KMS-11 (cell line): ENCODE measurements at regions not wholly inside any gene's neighbourhood (a gene's known extent, or its start where the extent isn't known, plus 50 kb on each side); places are given as distances from the start of the nearest gene placed in this dataset.

Experiments used
- H2AFZ ChIP-seq: fragments of 200-600 bp; sonication (generic); 2 replicates; pipeline ENCODE4 v1.6.1; 2016; ENCODE audit warnings: antibody characterized with exemption, mixed run types, low read depth
- H3K27ac ChIP-seq: fragments of 200-600 bp; sonication (generic); 2 replicates; pipeline ENCODE4 v1.6.1; 2016; ENCODE audit warnings: mild to moderate bottlenecking, mixed run types
- H3K27me3 ChIP-seq: fragments of 200-600 bp; sonication (generic); 2 replicates; pipeline ENCODE4 v1.6.1; 2017; ENCODE audit warnings: mild to moderate bottlenecking, low read depth, mixed run types, moderate library complexity; ENCODE audit not compliant: insufficient read depth
- H3K36me3 ChIP-seq: fragments of 200-600 bp; sonication (generic); 2 replicates; pipeline ENCODE4 v1.6.1; 2017; ENCODE audit warnings: mild to moderate bottlenecking, mixed run types; ENCODE audit not compliant: insufficient read depth
- H3K4me1 ChIP-seq: fragments of 200-600 bp; sonication (generic); 2 replicates; pipeline ENCODE4 v1.6.1; 2016; ENCODE audit warnings: mild to moderate bottlenecking, low read depth, mixed run types; ENCODE audit not compliant: poor library complexity, severe bottlenecking
- H3K4me2 ChIP-seq: fragments of 200-600 bp; sonication (generic); 2 replicates; pipeline ENCODE4 v1.7.0; 2016; ENCODE audit warnings: mild to moderate bottlenecking, mixed run types
- H3K4me3 ChIP-seq: fragments of 200-600 bp; sonication (generic); IDR thresholded peaks from 2 replicates; pipeline ENCODE4 v1.6.1; 2017; ENCODE audit warnings: low read depth, low read length, mixed read lengths; ENCODE audit not compliant: insufficient read depth
- H3K79me2 ChIP-seq: fragments of 200-600 bp; sonication (generic); 2 replicates; pipeline ENCODE4 v1.6.1; 2016; ENCODE audit warnings: low read depth, mixed run types; ENCODE audit not compliant: insufficient read depth
- H3K9ac ChIP-seq: fragments of 200-600 bp; sonication (generic); 2 replicates; pipeline ENCODE4 v1.6.1; 2016; ENCODE audit warnings: mild to moderate bottlenecking, mixed run types
- H4K20me1 ChIP-seq: fragments of 200-600 bp; sonication (generic); 2 replicates; pipeline ENCODE4 v1.6.1; 2016; ENCODE audit warnings: mild to moderate bottlenecking, mixed run types; ENCODE audit not compliant: insufficient read depth
- TF ChIP-seq, protein P1 (sequence below): fragments of 200-600 bp; sonication (generic); conservative IDR thresholded peaks from 2 replicates; pipeline ENCODE4 v1.6.1; 2017; ENCODE audit warnings: low read depth, mild to moderate bottlenecking, antibody characterized with exemption, low read length, moderate library complexity, mixed read lengths

DNA sequence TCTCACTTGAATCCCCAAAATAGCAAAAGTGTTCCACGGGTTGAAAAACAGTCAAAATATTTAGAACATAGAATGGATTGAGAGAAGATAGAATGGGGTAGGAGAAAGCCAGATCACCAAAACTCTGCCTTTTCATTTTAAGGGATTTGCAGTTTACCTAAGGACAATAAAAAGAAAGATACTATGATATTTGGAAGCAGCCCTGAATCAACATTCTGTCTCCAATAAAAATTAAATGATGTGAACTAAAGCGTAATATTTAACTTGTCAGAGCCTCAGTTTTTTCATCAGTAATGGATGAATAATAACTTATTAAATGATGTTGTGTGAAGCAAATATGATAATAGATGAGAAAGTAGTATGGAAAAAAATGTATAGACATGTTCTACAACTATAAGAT lies 100.2 kb upstream of the REG3G start:
- Histone ChIP-seq H3K36me3 (no peaks in the 10 kb centered on the region), H3K9ac (no peak overlapping the region), H3K4me3 (no peak overlapping the region), H3K4me2 (no peak overlapping the region), H3K27me3 (no peaks in the 10 kb centered on the region), H2AFZ (no peak overlapping the region), H4K20me1 (no peaks in the 10 kb centered on the region), H3K4me1 (no peaks in the 10 kb centered on the region), H3K27ac (no peak overlapping the region), H3K79me2 (no peaks in the 10 kb centered on the region)
- TF ChIP-seq, protein P1, sequence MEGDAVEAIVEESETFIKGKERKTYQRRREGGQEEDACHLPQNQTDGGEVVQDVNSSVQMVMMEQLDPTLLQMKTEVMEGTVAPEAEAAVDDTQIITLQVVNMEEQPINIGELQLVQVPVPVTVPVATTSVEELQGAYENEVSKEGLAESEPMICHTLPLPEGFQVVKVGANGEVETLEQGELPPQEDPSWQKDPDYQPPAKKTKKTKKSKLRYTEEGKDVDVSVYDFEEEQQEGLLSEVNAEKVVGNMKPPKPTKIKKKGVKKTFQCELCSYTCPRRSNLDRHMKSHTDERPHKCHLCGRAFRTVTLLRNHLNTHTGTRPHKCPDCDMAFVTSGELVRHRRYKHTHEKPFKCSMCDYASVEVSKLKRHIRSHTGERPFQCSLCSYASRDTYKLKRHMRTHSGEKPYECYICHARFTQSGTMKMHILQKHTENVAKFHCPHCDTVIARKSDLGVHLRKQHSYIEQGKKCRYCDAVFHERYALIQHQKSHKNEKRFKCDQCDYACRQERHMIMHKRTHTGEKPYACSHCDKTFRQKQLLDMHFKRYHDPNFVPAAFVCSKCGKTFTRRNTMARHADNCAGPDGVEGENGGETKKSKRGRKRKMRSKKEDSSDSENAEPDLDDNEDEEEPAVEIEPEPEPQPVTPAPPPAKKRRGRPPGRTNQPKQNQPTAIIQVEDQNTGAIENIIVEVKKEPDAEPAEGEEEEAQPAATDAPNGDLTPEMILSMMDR = no peak

DNA sequence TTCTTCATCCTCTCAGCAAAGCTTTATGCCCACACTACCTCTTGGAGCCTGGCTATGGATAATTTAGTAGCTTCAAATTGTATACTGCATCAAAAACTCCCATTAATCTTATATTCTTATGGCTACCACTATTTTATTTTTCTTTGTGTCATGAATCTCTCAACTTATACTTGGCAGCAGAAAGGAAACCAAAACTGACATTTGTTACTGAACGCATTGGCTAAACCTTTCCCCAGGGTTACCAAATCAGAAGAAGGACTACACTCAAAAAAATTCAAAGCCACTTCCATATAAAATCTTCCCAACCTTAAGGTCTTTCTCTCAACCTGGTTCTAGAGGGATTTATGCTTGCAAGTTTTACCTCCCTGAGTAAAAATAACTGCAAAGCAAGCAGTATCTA lies 97.0 kb upstream of the REG3G start:
- no peak overlapping the region for H3K4me3 ChIP-seq

DNA sequence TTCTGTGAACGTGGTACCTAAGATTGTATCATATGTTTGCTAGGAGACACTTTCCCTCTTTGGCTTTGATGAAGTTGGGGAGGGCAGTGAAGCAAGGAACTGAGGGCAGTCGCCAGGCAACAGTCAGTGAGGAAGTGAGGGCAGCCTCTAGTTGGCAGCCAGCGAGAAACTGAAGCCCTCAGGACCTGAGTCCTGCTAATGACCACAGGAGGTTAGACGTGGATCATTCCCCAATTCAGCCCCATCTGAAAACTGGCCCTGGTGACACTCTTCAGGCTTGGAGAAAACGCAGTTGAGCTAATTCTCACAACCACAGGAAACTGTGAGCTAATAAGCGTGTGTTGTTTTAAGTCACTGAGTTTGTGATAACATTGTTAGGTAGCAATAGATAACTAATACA lies 84.5 kb upstream of the REG3G start:
- Histone ChIP-seq H2AFZ (no peak overlapping the region), H3K36me3 (no peaks in the 10 kb centered on the region), H4K20me1 (no peaks in the 10 kb centered on the region), H3K79me2 (no peaks in the 10 kb centered on the region), H3K4me3 (no peak overlapping the region), H3K27me3 (no peaks in the 10 kb centered on the region), H3K4me2 (no peak overlapping the region), H3K4me1 (no peaks in the 10 kb centered on the region), H3K27ac (no peak overlapping the region), H3K9ac (no peak overlapping the region)
- TF ChIP-seq, protein P1 = no peak

More for the DNA sequence above, 97.0 kb upstream of the REG3G start:
- TF ChIP-seq, protein P1 = no peak
- no peaks in the 10 kb centered on the region for H3K27me3 ChIP-seq
- no peak overlapping the region for H2AFZ ChIP-seq
- no peaks in the 10 kb centered on the region for H3K79me2 ChIP-seq
- H4K20me1 ChIP-seq = no peaks in the 10 kb centered on the region
- no peaks in the 10 kb centered on the region for H3K36me3 ChIP-seq
- no peak overlapping the region for H3K9ac ChIP-seq
- H3K4me2 ChIP-seq = no peak overlapping the region
- H3K27ac ChIP-seq = no peak overlapping the region
- H3K4me1 ChIP-seq = no peaks in the 10 kb centered on the region

DNA sequence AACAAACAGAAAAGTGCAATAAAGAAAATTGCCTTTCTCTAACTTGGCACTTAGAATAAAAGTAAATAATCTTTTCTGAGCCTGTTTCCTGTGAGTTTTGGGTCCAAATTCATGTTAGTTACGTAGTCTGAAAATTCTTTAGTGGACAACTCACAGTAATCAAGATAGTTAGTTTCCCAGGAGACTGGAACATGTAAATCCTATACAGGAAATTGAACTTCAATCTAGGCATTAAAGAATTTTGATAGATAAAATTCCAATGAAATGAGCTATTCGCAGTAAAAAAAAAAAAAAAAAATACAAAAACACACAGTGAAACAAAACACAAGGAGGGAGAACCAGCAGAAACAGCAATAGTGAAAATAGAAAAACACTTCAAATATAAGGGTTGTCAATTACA lies 83.8 kb upstream of the REG3G start:
- H3K4me2 ChIP-seq = no peak overlapping the region
- no peak overlapping the region for H3K27ac ChIP-seq
- no peaks in the 10 kb centered on the region for H3K79me2 ChIP-seq
- H3K4me3 ChIP-seq = no peak overlapping the region
- H3K9ac ChIP-seq = no peak overlapping the region
- H4K20me1 ChIP-seq = no peaks in the 10 kb centered on the region
- no peaks in the 10 kb centered on the region for H3K36me3 ChIP-seq
- TF ChIP-seq, protein P1 = no peak
- no peaks in the 10 kb centered on the region for H3K27me3 ChIP-seq
- H2AFZ ChIP-seq = no peak overlapping the region
- H3K4me1 ChIP-seq = no peaks in the 10 kb centered on the region

DNA sequence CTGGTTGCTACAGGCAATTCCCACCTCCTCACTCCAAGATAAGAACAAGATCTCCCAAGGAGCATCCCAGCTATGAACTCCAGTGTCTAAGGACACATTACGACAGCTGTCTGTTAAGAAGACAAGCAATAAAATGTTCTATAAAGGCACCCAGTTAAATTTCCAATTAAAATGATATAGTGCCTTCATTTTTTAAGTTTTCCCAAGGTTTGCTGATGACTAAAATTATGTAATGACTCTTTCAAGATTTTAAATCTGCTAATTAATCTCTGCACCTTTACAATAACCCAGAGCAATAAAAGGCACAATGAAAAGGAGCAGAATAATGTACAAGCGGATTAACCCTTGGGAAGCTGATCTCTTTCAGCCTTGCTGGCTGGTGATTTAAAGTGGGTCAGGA lies 61.6 kb upstream of the REG3G start:
- Histone ChIP-seq H3K36me3 (no peaks in the 10 kb centered on the region), H3K27ac (no peak overlapping the region), H3K27me3 (no peaks in the 10 kb centered on the region), H3K4me1 (no peaks in the 10 kb centered on the region), H3K4me2 (no peak overlapping the region), H2AFZ (no peak overlapping the region), H3K79me2 (no peaks in the 10 kb centered on the region), H3K4me3 (no peak overlapping the region), H3K9ac (no peak overlapping the region), H4K20me1 (no peaks in the 10 kb centered on the region)
- TF ChIP-seq, protein P1 = no peak
